B cell (primary cell): ENCODE measurements at regions not wholly inside any gene's neighbourhood (a gene's known extent, or its start where the extent isn't known, plus 50 kb on each side); places are given as distances from the start of the nearest gene placed in this dataset.

Experiments
- ATAC-seq: fragments of 200-7000 bp; cut with Tn5 transposase; one replicate; pipeline ENCODE4 v1.10.0; 2021; ENCODE audit warnings: low read depth, mild to moderate bottlenecking, moderate number of reproducible peaks, moderate library complexity
- CTCF ChIA-PET: fragments of 350-600 bp; sonication (Branson Sonifier 250); formaldehyde crosslinking; loops from one replicate; lab custom pipeline; 2021; ENCODE audit warnings: antibody characterized with exemption, inconsistent platforms; lab: Charles Lee
- POLR2A ChIA-PET: fragments of 350-600 bp; sonication (Branson Sonifier 250); formaldehyde crosslinking; loops from one replicate; lab custom pipeline; 2021; ENCODE audit warnings: antibody characterized with exemption; lab: Charles Lee
- DNase-seq: peaks from one replicate; pipeline ENCODE4 v3.0.0; 2013
- H2AFZ ChIP-seq: 2 replicates; pipeline ENCODE4 v1.6.1; 2012; ENCODE audit warnings: mild to moderate bottlenecking, low read depth, low read length; ENCODE audit not compliant: insufficient read depth, poor library complexity, severe bottlenecking
- H3K27ac ChIP-seq, 2 donors: 1 replicate in 1 of 2; 2 replicates in 1 of 2; pipeline ENCODE4 v1.5.1; 2012 to 2013; ENCODE audit warnings: low read length in 2 of 2, mild to moderate bottlenecking in 2 of 2, moderate library complexity in 1 of 2
- H3K27me3 ChIP-seq, 4 experiments: fragments of 200-600 bp in 1 of 4; sonication (generic) in 1 of 4; replicated peaks in 1 of 4; 1 replicate in 2 of 4; 2 replicates in 2 of 4; pipeline versions ENCODE4 v1.6.1 to v1.7.0; 2013 to 2016; ENCODE audit warnings: low read length in 3 of 4, mild to moderate bottlenecking in 2 of 4, mixed read lengths in 1 of 4, moderate library complexity in 1 of 4; ENCODE audit not compliant: insufficient read depth in 4 of 4, control insufficient read depth in 3 of 4; ENCODE audit errors: control extremely low read depth in 1 of 4
- H3K36me3 ChIP-seq, 2 experiments: replicated peaks in 1 of 2; 1 replicate in 1 of 2; 2 replicates in 1 of 2; pipeline versions ENCODE4 v1.6.1 to v1.7.1; 2013; ENCODE audit warnings: low read length in 1 of 2; ENCODE audit not compliant: insufficient read depth in 2 of 2, control insufficient read depth in 1 of 2; ENCODE audit errors: control extremely low read depth in 1 of 2, extremely low read depth in 1 of 2
- H3K4me1 ChIP-seq, 2 donors: fragments of 200-600 bp in 1 of 2; sonication (generic) in 1 of 2; 1 replicate in 1 of 2; 2 replicates in 1 of 2; pipeline versions ENCODE4 v1.5.1 to v1.6.1; 2013 to 2017; ENCODE audit warnings: low read length in 2 of 2; ENCODE audit not compliant: control insufficient read depth in 2 of 2, insufficient read depth in 2 of 2
- H3K4me2 ChIP-seq: replicated peaks from 2 replicates; pipeline ENCODE3; 2012; ENCODE audit warnings: mild to moderate bottlenecking, low read depth, low read length; ENCODE audit not compliant: poor library complexity, severe bottlenecking
- H3K4me3 ChIP-seq, 5 experiments: fragments of 200-600 bp in 1 of 5; sonication (generic) in 1 of 5; 1 replicate in 3 of 5; 2 replicates in 2 of 5; pipeline versions ENCODE4 v1.5.1 to v1.7.0; 2011 to 2016; ENCODE audit warnings: low read length in 4 of 5, mild to moderate bottlenecking in 4 of 5, low read depth in 2 of 5, control low read depth in 1 of 5, moderate library complexity in 1 of 5; ENCODE audit not compliant: insufficient read depth in 1 of 5; ENCODE audit errors: control extremely low read depth in 1 of 5, extremely low read depth in 1 of 5
- H3K79me2 ChIP-seq: fragments of 200-600 bp; sonication (generic); one replicate; pipeline ENCODE4 v1.6.0; 2016; ENCODE audit warnings: low read length; ENCODE audit not compliant: control insufficient read depth, insufficient read depth
- H3K9ac ChIP-seq: fragments of 200-600 bp; sonication (generic); 2 replicates; pipeline ENCODE4 v1.6.1; 2017; ENCODE audit warnings: mild to moderate bottlenecking, low read length, moderate library complexity
- H3K9me3 ChIP-seq, 3 donors: one replicate each; pipeline versions ENCODE4 v1.6.1 to v1.7.1; 2013; ENCODE audit warnings: low read length in 2 of 3; ENCODE audit not compliant: control insufficient read depth in 2 of 3, insufficient read depth in 1 of 3; ENCODE audit errors: control extremely low read depth in 1 of 3
- H4K20me1 ChIP-seq: 2 replicates; pipeline ENCODE4 v1.6.0; 2012; ENCODE audit warnings: mild to moderate bottlenecking, low read length; ENCODE audit not compliant: insufficient read depth, control insufficient read depth, poor library complexity, severe bottlenecking
- H3K27ac Mint-ChIP-seq: one replicate; pipeline ENCODE4 v1.8.0; 2021; ENCODE audit warnings: mixed read lengths
- H3K27me3 Mint-ChIP-seq: one replicate; pipeline ENCODE4 v1.8.0; 2021; ENCODE audit warnings: mixed read lengths
- H3K4me1 Mint-ChIP-seq: one replicate; pipeline ENCODE4 v1.8.0; 2021; ENCODE audit warnings: mixed read lengths
- H3K4me3 Mint-ChIP-seq: one replicate; pipeline ENCODE4 v1.8.0; 2021; ENCODE audit warnings: mixed read lengths
- H3K9me3 Mint-ChIP-seq: one replicate; pipeline ENCODE4 v1.8.0; 2022; ENCODE audit warnings: mixed read lengths; ENCODE audit not compliant: insufficient read depth
- EZH2 ChIP-seq: IDR thresholded peaks from 2 replicates; pipeline ENCODE4 v1.6.1; 2012; ENCODE audit warnings: borderline replicate concordance, low read depth, mild to moderate bottlenecking, moderate library complexity, low read length; ENCODE audit not compliant: insufficient read depth, poor library complexity, severe bottlenecking
- WGBS: methylation state at CpG from one replicate; pipeline ENCODE4 v1.1.5; 2013; ENCODE audit warnings: missing lambda C conversion rate; ENCODE audit not compliant: insufficient coverage; 5-methylcytosine and 5-hydroxymethylcytosine counted together
- intact Hi-C: fragments of 100-400 bp; cut with micrococcal nuclease; formaldehyde crosslinking; loops from one replicate; pipeline ENCODE4 v1.10.0; 2022
- TF ChIP-seq, protein P1 (sequence below): fragments of 200-600 bp; IDR thresholded peaks from one replicate; pipeline ENCODE4 v1.8.0; 2022; ENCODE audit warnings: antibody characterized with exemption, mild to moderate bottlenecking

DNA sequence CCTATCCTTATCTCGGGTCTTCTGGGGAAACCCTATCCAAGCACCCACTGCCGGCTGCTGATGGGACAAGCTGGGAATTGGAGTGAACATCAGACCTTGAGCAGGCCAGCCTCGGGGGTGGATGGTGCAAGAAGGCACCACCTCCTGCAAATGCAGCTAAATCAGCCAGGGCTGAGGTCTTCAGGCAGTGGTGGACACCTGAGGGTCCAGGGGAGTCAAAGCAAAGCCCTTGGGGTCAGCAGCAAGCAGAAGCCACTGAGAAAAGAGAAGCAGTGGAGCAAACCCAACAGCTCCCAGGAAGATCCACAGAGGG, 55.4 kb upstream of the ENPP7 start:
- TF ChIP-seq, protein P1, sequence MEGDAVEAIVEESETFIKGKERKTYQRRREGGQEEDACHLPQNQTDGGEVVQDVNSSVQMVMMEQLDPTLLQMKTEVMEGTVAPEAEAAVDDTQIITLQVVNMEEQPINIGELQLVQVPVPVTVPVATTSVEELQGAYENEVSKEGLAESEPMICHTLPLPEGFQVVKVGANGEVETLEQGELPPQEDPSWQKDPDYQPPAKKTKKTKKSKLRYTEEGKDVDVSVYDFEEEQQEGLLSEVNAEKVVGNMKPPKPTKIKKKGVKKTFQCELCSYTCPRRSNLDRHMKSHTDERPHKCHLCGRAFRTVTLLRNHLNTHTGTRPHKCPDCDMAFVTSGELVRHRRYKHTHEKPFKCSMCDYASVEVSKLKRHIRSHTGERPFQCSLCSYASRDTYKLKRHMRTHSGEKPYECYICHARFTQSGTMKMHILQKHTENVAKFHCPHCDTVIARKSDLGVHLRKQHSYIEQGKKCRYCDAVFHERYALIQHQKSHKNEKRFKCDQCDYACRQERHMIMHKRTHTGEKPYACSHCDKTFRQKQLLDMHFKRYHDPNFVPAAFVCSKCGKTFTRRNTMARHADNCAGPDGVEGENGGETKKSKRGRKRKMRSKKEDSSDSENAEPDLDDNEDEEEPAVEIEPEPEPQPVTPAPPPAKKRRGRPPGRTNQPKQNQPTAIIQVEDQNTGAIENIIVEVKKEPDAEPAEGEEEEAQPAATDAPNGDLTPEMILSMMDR, result no peak
- no peak for TF ChIP-seq EZH2
- H3K27me3 ChIP-seq, result peaks cover 0 to 28% (median 3%) of the 10 kb centered on the region in 4 experiments
- no peak overlapping the region for H3K4me2 ChIP-seq
- 88% methylated on average over 2 of the region's 3 CpGs for whole genome bisulfite sequencing
- peaks cover 0 to 34% (median 18%) of the 10 kb centered on the region in 3 donors for H3K9me3 ChIP-seq
- ChIA-PET POLR2A (no interaction called here), CTCF (no interaction called here)
- H3K27ac Mint-ChIP-seq, result no peak overlapping the region
- no peak for ATAC-seq
- H3K4me3 Mint-ChIP-seq, result no peak overlapping the region
- peaks cover 3% of the 10 kb centered on the region for H3K9me3 Mint-ChIP-seq
- H3K4me1 ChIP-seq, result no peaks in the 10 kb centered on the region
- no peak overlapping the region for H3K4me3 ChIP-seq
- H2AFZ ChIP-seq, result no peak overlapping the region
- H3K9ac ChIP-seq, result no peak overlapping the region
- no peaks in the 10 kb centered on the region for H4K20me1 ChIP-seq
- intact Hi-C loops, result no loop called here
- peaks cover 34% of the 10 kb centered on the region for H3K27me3 Mint-ChIP-seq
- H3K27ac ChIP-seq, result no peak overlapping the region
- H3K79me2 ChIP-seq, result no peaks in the 10 kb centered on the region
- no peaks in the 10 kb centered on the region for H3K36me3 ChIP-seq
- peaks cover 3% of the 10 kb centered on the region for H3K4me1 Mint-ChIP-seq
- DNase-seq, result no peak

DNA sequence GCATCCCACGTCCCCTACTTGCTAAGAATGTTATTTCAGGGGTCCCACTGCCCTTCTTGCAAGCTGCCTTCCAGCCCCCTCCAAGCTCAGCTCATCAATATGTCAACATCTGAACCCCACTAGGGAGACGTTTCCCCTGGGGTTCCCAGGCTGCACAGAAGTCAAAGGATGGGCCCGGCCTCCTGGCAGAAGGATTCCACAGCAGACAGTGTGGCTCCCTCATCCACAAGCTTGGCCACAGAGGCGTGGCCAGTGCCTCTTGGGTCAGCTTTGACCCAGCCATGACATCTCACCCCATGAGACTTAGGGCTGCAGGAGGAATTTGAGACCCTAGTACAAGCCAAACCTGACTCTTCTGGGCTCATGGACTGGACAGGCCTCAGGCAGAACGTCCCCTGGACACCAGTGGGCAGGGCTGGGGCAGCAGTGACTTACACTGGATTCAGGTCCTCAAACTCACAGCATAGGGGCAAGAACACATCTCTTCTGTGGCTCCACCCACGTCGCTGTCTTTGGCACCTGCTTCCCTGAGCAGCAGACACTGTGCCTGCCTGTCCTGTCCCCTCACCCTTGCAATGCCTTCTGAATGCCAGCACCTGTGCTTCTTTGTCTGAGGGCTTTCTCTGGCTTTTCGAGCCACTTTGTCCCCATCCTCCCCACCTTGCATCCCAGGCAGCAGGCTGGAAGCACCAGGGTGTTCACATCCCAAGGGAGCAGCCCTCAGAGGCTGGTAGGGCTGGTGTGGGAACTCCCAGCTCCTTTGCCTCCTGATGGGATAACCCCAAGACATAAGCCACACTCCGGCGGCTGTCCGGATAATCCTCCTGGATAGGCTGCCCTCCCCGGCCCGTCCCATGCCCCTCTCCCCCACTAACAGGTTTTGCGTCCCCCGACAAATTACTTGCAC, 56.0 kb upstream of the ENPP7 start:
- no peak for DNase-seq
- Mint-ChIP-seq H3K27ac (no peak overlapping the region), H3K9me3 (peaks cover 3% of the 10 kb centered on the region), H3K4me1 (peaks cover 3% of the 10 kb centered on the region), H3K27me3 (peaks cover 28% of the 10 kb centered on the region), H3K4me3 (no peak overlapping the region)
- no peaks in the 10 kb centered on the region for H3K79me2 ChIP-seq
- no peaks in the 10 kb centered on the region for H3K36me3 ChIP-seq
- 73% methylated on average over 11 of the region's 15 CpGs for WGBS
- ATAC-seq, result no peak
- peaks cover 0 to 34% (median 3%) of the 10 kb centered on the region in 4 experiments for H3K27me3 ChIP-seq
- ChIA-PET CTCF (no interaction called here), POLR2A (no interaction called here)
- peaks cover 0 to 34% (median 18%) of the 10 kb centered on the region in 3 donors for H3K9me3 ChIP-seq
- H3K4me2 ChIP-seq, result no peak overlapping the region
- no peaks in the 10 kb centered on the region for H3K4me1 ChIP-seq
- H4K20me1 ChIP-seq, result no peaks in the 10 kb centered on the region
- H3K27ac ChIP-seq, result no peak overlapping the region
- TF ChIP-seq, protein P1, result no peak
- no peak for TF ChIP-seq EZH2
- H3K9ac ChIP-seq, result no peak overlapping the region
- no peak overlapping the region for H3K4me3 ChIP-seq
- H2AFZ ChIP-seq, result no peak overlapping the region
- intact Hi-C loops, result no loop called here
